ENCODE measurements at regions not wholly inside any gene's neighbourhood (a gene's known extent, or its start where the extent isn't known, plus 50 kb on each side); places are given as distances from the start of the nearest gene placed in this dataset.

- DNase-seq (ENCODE audit: low read depth) = no peak
These were observed 50.1 kb upstream of the NCAM1 start for GRCh38 chr11:112911124-112911523.

Measured in activated T-cell treated with anti-CD3 and anti-CD28 coated beads for 24 hours (primary cell).